ENCODE measurements at regions not wholly inside any gene's neighbourhood (a gene's known extent, or its start where the extent isn't known, plus 50 kb on each side); places are given as distances from the start of the nearest gene placed in this dataset.
"Not testable (repeated sequence)": the region's sequence is repeated elsewhere in the genome, so short reads cannot be mapped to it uniquely, and the experiment has no call there.

DNA sequence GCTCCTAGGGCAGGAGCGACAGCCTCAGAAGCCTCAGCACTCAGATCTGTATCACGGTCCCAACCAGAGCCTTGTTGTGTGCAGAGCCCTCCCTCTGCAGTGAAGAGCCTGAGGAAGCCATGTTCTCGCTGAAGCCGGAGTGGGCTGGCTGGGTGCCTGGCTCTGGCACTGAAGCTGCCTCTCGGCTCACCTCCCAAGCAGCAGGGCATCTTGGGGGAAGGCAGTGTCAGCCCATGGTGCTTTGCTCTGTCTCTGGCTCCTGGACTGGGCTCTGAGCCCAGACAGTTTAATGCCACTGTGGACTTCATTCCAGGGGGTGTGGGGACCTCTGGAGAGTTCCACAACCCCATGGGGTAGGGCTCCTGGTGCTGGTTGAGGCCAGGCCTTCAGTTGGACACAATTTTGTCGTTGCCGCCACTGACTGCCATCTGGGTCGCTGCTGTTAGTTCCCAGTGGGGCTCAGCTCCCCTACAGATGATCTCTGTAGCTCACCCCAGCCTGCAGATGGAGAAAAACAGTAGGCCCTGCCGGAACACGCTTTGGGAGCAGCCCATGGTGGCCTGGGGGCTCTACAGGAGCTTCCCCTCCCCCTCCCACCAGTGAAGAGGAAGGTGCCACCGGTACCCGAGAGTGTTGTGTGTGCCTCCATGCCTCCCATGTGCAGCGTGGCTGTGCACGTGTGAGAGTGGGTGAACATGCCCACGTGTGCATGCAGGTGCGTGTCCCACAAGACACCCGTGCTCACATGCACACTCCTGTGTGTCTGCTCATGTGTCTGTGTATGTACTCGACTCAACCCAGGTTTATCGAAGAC, 86.5 kb upstream of the B3GAT1 start:
- TF ChIP-seq EZH2phosphoT487 (IDR thresholded peaks at IDR 0.05; ENCODE audit: borderline replicate concordance) = no peak
- TF ChIP-seq, protein P1, sequence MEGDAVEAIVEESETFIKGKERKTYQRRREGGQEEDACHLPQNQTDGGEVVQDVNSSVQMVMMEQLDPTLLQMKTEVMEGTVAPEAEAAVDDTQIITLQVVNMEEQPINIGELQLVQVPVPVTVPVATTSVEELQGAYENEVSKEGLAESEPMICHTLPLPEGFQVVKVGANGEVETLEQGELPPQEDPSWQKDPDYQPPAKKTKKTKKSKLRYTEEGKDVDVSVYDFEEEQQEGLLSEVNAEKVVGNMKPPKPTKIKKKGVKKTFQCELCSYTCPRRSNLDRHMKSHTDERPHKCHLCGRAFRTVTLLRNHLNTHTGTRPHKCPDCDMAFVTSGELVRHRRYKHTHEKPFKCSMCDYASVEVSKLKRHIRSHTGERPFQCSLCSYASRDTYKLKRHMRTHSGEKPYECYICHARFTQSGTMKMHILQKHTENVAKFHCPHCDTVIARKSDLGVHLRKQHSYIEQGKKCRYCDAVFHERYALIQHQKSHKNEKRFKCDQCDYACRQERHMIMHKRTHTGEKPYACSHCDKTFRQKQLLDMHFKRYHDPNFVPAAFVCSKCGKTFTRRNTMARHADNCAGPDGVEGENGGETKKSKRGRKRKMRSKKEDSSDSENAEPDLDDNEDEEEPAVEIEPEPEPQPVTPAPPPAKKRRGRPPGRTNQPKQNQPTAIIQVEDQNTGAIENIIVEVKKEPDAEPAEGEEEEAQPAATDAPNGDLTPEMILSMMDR (conservative IDR thresholded peaks at IDR 0.05; ENCODE audit: low read length) = no peak
- no peaks in the 10 kb centered on the region for H3K36me3 ChIP-seq (ENCODE audit: insufficient read depth, low read length)
- no peak overlapping the region for H3K9ac ChIP-seq (ENCODE audit: low read depth, low read length, poor library complexity, severe bottlenecking)

DNA sequence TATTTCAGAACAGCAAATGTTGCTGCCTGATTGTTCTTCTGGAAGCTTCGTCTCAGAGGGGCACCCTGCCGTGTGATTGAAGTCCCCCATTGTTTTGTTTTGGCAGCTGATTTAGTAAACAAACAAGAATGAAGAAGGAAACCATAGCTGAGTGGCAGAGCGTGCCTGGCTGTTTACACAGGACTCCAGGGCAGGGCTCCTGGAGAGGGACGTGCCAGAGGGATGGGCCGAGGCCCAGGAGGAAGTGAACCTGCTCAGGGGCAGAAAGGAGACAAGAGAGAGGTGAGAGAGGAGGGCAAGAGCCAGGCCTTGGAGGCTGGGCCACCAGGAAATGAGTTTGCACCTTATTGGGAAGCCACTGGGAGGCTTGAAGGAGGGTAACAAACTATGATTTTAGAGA, 85.5 kb upstream of the B3GAT1 start:
- H3K4me2 ChIP-seq (ENCODE audit: low read depth, low read length, poor library complexity, severe bottlenecking) = no peak overlapping the region
- no peaks in the 10 kb centered on the region for H3K27me3 ChIP-seq (ENCODE audit: insufficient read depth, low read length, poor library complexity, severe bottlenecking)
- no peak overlapping the region for H3K9ac ChIP-seq (ENCODE audit: low read depth, low read length, poor library complexity, severe bottlenecking)
- H3K4me3 ChIP-seq (ENCODE audit: low read length, poor library complexity, severe bottlenecking) = no peak overlapping the region
- H3F3A ChIP-seq (ENCODE audit: low read depth) = no peaks in the 10 kb centered on the region
- H3K9me3 ChIP-seq (ENCODE audit: insufficient read depth, low read depth, low read length) = peaks cover 11% of the 10 kb centered on the region; the same call in 1 of the 2 replicates
- no peaks in the 10 kb centered on the region for H4K20me1 ChIP-seq (ENCODE audit: insufficient read depth, low read length, poor library complexity, severe bottlenecking)
- no peaks in the 10 kb centered on the region for H3K36me3 ChIP-seq (ENCODE audit: insufficient read depth, low read length)
- H3K4me1 ChIP-seq (ENCODE audit: insufficient read depth, low read length, poor library complexity, severe bottlenecking) = no peaks in the 10 kb centered on the region
- no peaks in the 10 kb centered on the region for H3K9me2 ChIP-seq (replicated peaks; ENCODE audit: low read depth, low read length)
- no peaks in the 10 kb centered on the region for H3K79me2 ChIP-seq (ENCODE audit: insufficient read depth, low read length)
- TF ChIP-seq EZH2phosphoT487 (IDR thresholded peaks at IDR 0.05; ENCODE audit: borderline replicate concordance) = no peak
- TF ChIP-seq, protein P1 (conservative IDR thresholded peaks at IDR 0.05; ENCODE audit: low read length) = no peak
- no peak overlapping the region for H2AFZ ChIP-seq (ENCODE audit: low read length)

More for the DNA sequence above, 86.5 kb upstream of the B3GAT1 start:
- no peaks in the 10 kb centered on the region for H3F3A ChIP-seq (ENCODE audit: low read depth)
- H3K9me2 ChIP-seq (replicated peaks; ENCODE audit: low read depth, low read length) = no peaks in the 10 kb centered on the region
- H3K79me2 ChIP-seq (ENCODE audit: insufficient read depth, low read length) = no peaks in the 10 kb centered on the region
- H2AFZ ChIP-seq (ENCODE audit: low read length) = no peak overlapping the region
- H3K4me3 ChIP-seq (ENCODE audit: low read length, poor library complexity, severe bottlenecking) = no peak overlapping the region
- H3K4me1 ChIP-seq (ENCODE audit: insufficient read depth, low read length, poor library complexity, severe bottlenecking) = no peaks in the 10 kb centered on the region
- no peak overlapping the region for H3K4me2 ChIP-seq (ENCODE audit: low read depth, low read length, poor library complexity, severe bottlenecking)
- no peaks in the 10 kb centered on the region for H3K27me3 ChIP-seq (ENCODE audit: insufficient read depth, low read length, poor library complexity, severe bottlenecking)
- peaks cover 11% of the 10 kb centered on the region; the same call in 1 of the 2 replicates for H3K9me3 ChIP-seq (ENCODE audit: insufficient read depth, low read depth, low read length)
- no peaks in the 10 kb centered on the region for H4K20me1 ChIP-seq (ENCODE audit: insufficient read depth, low read length, poor library complexity, severe bottlenecking)

DNA sequence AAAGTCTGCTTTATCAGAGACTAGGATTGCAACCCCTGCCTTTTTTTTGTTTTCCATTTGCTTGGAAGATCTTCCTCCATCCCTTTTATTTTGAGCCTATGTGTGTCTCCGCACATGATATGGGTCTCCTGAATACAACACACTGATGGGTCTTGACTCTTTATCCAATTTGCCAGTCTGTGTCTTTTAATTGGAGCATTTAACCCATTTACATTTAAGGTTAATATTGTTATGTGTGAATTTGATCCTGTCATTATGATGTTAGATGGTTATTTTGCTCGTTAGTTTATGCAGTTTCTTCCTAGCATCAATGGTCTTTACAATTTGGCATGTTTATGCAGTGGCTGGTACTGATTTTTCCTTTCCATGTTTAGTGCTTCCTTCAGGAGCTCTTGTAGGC, 84.0 kb upstream of the B3GAT1 start:
- not testable (repeated sequence) for H3K4me1 ChIP-seq (ENCODE audit: insufficient read depth, low read length, poor library complexity, severe bottlenecking); H3F3A ChIP-seq (ENCODE audit: low read depth); H3K4me3 ChIP-seq (ENCODE audit: low read length, poor library complexity, severe bottlenecking); H4K20me1 ChIP-seq (ENCODE audit: insufficient read depth, low read length, poor library complexity, severe bottlenecking); H3K36me3 ChIP-seq (ENCODE audit: insufficient read depth, low read length); H3K9ac ChIP-seq (ENCODE audit: low read depth, low read length, poor library complexity, severe bottlenecking); H3K4me2 ChIP-seq (ENCODE audit: low read depth, low read length, poor library complexity, severe bottlenecking); H2AFZ ChIP-seq (ENCODE audit: low read length); H3K9me2 ChIP-seq (replicated peaks; ENCODE audit: low read depth, low read length); H3K27me3 ChIP-seq (ENCODE audit: insufficient read depth, low read length, poor library complexity, severe bottlenecking); H3K79me2 ChIP-seq (ENCODE audit: insufficient read depth, low read length); H3K9me3 ChIP-seq (ENCODE audit: insufficient read depth, low read depth, low read length)

DNA sequence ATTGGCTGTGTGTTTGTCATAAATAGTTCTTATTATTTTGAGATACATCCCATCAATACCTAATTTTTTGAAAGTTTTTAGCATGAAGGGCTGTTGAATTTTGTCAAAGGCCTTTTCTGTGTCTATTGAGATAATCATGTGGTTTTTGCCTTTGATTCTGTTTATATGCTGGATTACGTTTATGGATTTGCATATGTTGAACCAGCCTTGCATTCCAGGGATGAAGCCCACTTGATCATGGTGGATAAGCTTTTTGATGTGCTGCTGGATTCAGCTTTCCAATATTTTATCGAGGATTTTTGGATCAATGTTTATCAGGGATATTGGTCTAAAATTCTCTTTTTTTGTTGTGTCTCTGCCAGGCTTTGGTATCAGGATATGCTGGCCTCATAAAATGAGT, 82.4 kb upstream of the B3GAT1 start:
- not testable (repeated sequence) for H3K4me2 ChIP-seq (ENCODE audit: low read depth, low read length, poor library complexity, severe bottlenecking); H3K9me2 ChIP-seq (replicated peaks; ENCODE audit: low read depth, low read length); H3K79me2 ChIP-seq (ENCODE audit: insufficient read depth, low read length); H4K20me1 ChIP-seq (ENCODE audit: insufficient read depth, low read length, poor library complexity, severe bottlenecking); H3K4me3 ChIP-seq (ENCODE audit: low read length, poor library complexity, severe bottlenecking); H3K36me3 ChIP-seq (ENCODE audit: insufficient read depth, low read length); H3K9me3 ChIP-seq (ENCODE audit: insufficient read depth, low read depth, low read length); H3K4me1 ChIP-seq (ENCODE audit: insufficient read depth, low read length, poor library complexity, severe bottlenecking); H3F3A ChIP-seq (ENCODE audit: low read depth); H2AFZ ChIP-seq (ENCODE audit: low read length); H3K27me3 ChIP-seq (ENCODE audit: insufficient read depth, low read length, poor library complexity, severe bottlenecking); H3K9ac ChIP-seq (ENCODE audit: low read depth, low read length, poor library complexity, severe bottlenecking)

DNA sequence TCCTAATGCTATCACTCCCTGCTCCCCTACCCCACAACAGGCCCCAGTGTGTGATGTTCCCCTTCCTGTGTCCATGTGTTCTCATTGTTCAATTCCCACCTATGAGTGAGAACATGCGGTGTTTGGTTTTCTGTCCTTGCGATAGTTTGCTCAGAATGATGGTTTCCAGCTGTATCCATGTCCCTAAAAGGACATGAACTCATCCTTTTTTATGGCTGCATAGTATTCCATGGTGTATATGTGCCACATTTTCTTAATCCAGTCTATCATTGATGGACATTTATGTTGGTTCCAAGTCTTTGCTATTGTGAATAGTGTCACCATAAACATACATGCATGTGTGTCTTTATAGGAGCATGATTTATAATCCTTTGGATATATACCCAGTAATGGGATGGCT, 80.4 kb upstream of the B3GAT1 start:
- H3K27me3 ChIP-seq (ENCODE audit: insufficient read depth, low read length, poor library complexity, severe bottlenecking); H3K9ac ChIP-seq (ENCODE audit: low read depth, low read length, poor library complexity, severe bottlenecking); H3K36me3 ChIP-seq (ENCODE audit: insufficient read depth, low read length); H3F3A ChIP-seq (ENCODE audit: low read depth); H3K4me3 ChIP-seq (ENCODE audit: low read length, poor library complexity, severe bottlenecking); H3K9me2 ChIP-seq (replicated peaks; ENCODE audit: low read depth, low read length); H2AFZ ChIP-seq (ENCODE audit: low read length); H3K79me2 ChIP-seq (ENCODE audit: insufficient read depth, low read length); H3K4me1 ChIP-seq (ENCODE audit: insufficient read depth, low read length, poor library complexity, severe bottlenecking); H3K4me2 ChIP-seq (ENCODE audit: low read depth, low read length, poor library complexity, severe bottlenecking); H4K20me1 ChIP-seq (ENCODE audit: insufficient read depth, low read length, poor library complexity, severe bottlenecking); H3K9me3 ChIP-seq (ENCODE audit: insufficient read depth, low read depth, low read length): not testable (repeated sequence)

Data from Loucy (cell line).